GM21447 (cell line): ENCODE measurements at regions not wholly inside any gene's neighbourhood (a gene's known extent, or its start where the extent isn't known, plus 50 kb on each side); places are given as distances from the start of the nearest gene placed in this dataset.

Experiments used
- ATAC-seq: cut with Tn5 transposase; IDR thresholded peaks from one replicate; pipeline ENCODE4 v1.9.1; 2021; ENCODE audit not compliant: unreplicated experiment

GRCh38 chr5:93278896-93279295 is 302.1 kb downstream of the NR2F1-AS1 start:
- no peak for ATAC-seq

- no peak for ATAC-seq
Measured at GRCh38 chr5:93277051-93277450, 304.0 kb downstream of the NR2F1-AS1 start.

GRCh38 chr5:93275376-93275775 is 305.6 kb downstream of the NR2F1-AS1 start:
- ATAC-seq = no peak

GRCh38 chr5:93274291-93274690 is 306.7 kb downstream of the NR2F1-AS1 start:
- ATAC-seq = no peak

GRCh38 chr5:93273176-93273575 is 307.8 kb downstream of the NR2F1-AS1 start:
- ATAC-seq = no peak

GRCh38 chr5:93272108-93272507 is 308.9 kb downstream of the NR2F1-AS1 start:
- no peak for ATAC-seq

- no peak for ATAC-seq
Measured at GRCh38 chr5:93267736-93268135, 313.3 kb downstream of the NR2F1-AS1 start.

- no peak for ATAC-seq
Measured at GRCh38 chr5:93267276-93267675, 313.7 kb downstream of the NR2F1-AS1 start.

- no peak for ATAC-seq
Measured at GRCh38 chr5:93257616-93258015, 323.4 kb downstream of the NR2F1-AS1 start.

GRCh38 chr5:93255796-93256195 is 325.2 kb downstream of the NR2F1-AS1 start:
- no peak for ATAC-seq

- no peak for ATAC-seq
Measured at GRCh38 chr5:93252165-93252564, 328.9 kb downstream of the NR2F1-AS1 start.

GRCh38 chr5:93251347-93251746 is 329.7 kb downstream of the NR2F1-AS1 start:
- ATAC-seq = no peak

GRCh38 chr5:93250424-93250823 is 330.6 kb downstream of the NR2F1-AS1 start:
- ATAC-seq = no peak

- ATAC-seq = no peak
Measured at GRCh38 chr5:93249651-93250289, 331.2 kb downstream of the NR2F1-AS1 start.

- no peak for ATAC-seq
Measured at GRCh38 chr5:93247105-93247504, 333.9 kb downstream of the NR2F1-AS1 start.

GRCh38 chr5:93246090-93246855 is 334.7 kb downstream of the NR2F1-AS1 start:
- no peak for ATAC-seq

- no peak for ATAC-seq
Measured at GRCh38 chr5:93245226-93245625, 335.8 kb downstream of the NR2F1-AS1 start.

- no peak for ATAC-seq
Measured at GRCh38 chr5:93243481-93243880, 337.5 kb downstream of the NR2F1-AS1 start.

GRCh38 chr5:93240228-93240834 is 340.7 kb downstream of the NR2F1-AS1 start:
- ATAC-seq = no peak

- ATAC-seq = no peak
Measured at GRCh38 chr5:93236807-93237421, 344.1 kb downstream of the NR2F1-AS1 start.

GRCh38 chr5:93235761-93236160 is 345.3 kb downstream of the NR2F1-AS1 start:
- no peak for ATAC-seq
